ENCODE measurements at regions not wholly inside any gene's neighbourhood (a gene's known extent, or its start where the extent isn't known, plus 50 kb on each side); places are given as distances from the start of the nearest gene placed in this dataset.

- H3K23me2 ChIP-seq (ENCODE audit: low read depth, low read length): no peaks in the 10 kb centered on the region
- no peak overlapping the region for H4K5ac ChIP-seq (ENCODE audit: insufficient read length, low read depth, low read length)
- no peak overlapping the region for H3K18ac ChIP-seq (ENCODE audit: extremely low read depth, low read length)
- no peak overlapping the region for H3K9ac ChIP-seq (replicated peaks in 1 of 4; ENCODE audit: extremely low read depth in 1 of 4, low read depth in 3 of 4, low read length in 3 of 4)
- no peak overlapping the region for H3K14ac ChIP-seq (ENCODE audit: insufficient read length)
- no peak overlapping the region for H3K4ac ChIP-seq (replicated peaks; ENCODE audit: insufficient read length, low read depth, low read length)
- no peak overlapping the region for H3K23ac ChIP-seq (ENCODE audit: insufficient read length)
- H3K27ac ChIP-seq (ENCODE audit: low read depth, low read length): no peak overlapping the region
- FAIRE-seq: no peak
- no peak overlapping the region for H2AK5ac ChIP-seq (ENCODE audit: low read depth, low read length)
- POLR2A ChIA-PET (ENCODE audit: partially characterized antibody): no interaction called here
- H2BK120ac ChIP-seq (replicated peaks; ENCODE audit: low read depth, low read length): no peak overlapping the region
- no peak overlapping the region for H2BK15ac ChIP-seq (ENCODE audit: low read length)
- H2BK12ac ChIP-seq (ENCODE audit: low read depth, low read length): no peak overlapping the region
- H3K4me1 ChIP-seq (replicated peaks in 1 of 4; ENCODE audit: control insufficient read depth in 3 of 4, insufficient read depth in 4 of 4, low read length in 3 of 4): no peaks in the 10 kb centered on the region
- no peak overlapping the region for H3K4me3 ChIP-seq (ENCODE audit: extremely low read depth in 1 of 4, insufficient read depth in 2 of 4, low read depth in 3 of 4, low read length in 4 of 4)
- H3K9me3 ChIP-seq (ENCODE audit: insufficient read depth in 2 of 2, low read depth in 1 of 2, low read length in 1 of 2): peaks cover 11 to 15% of the 10 kb centered on the region in 2 experiments; a peak in 3 of 4 replicates
- H4K20me1 ChIP-seq (replicated peaks in 1 of 2; ENCODE audit: control insufficient read depth in 1 of 2, insufficient read depth in 2 of 2, low read length in 2 of 2): no peaks in the 10 kb centered on the region
- H3K56ac ChIP-seq (replicated peaks; ENCODE audit: insufficient read length, low read depth, low read length): no peak overlapping the region
- H3K36me3 ChIP-seq (ENCODE audit: control insufficient read depth in 2 of 4, insufficient read depth in 4 of 4, low read length in 3 of 4): no peaks in the 10 kb centered on the region
- CTCF ChIA-PET (ENCODE audit: partially characterized antibody): no interaction called here
- H4K91ac ChIP-seq (replicated peaks; ENCODE audit: insufficient read length, low read length): no peak overlapping the region
- 88% methylated on average over 2 of the region's 2 CpGs; no CpG with 5 or more reads in 1 of the 2 experiments for WGBS, 2 experiments (ENCODE audit: extremely low coverage in 1 of 2, insufficient coverage in 1 of 2, insufficient read length in 1 of 2, insufficient replicate concordance in 2 of 2, low coverage in 1 of 2, low lambda C conversion rate in 2 of 2, missing lambda C conversion rate in 1 of 2)
- H4K8ac ChIP-seq (ENCODE audit: extremely low read depth, insufficient read depth, low read length): no peak overlapping the region
- no peak overlapping the region for H2AFZ ChIP-seq (ENCODE audit: low read length)
- H3K27me3 ChIP-seq (replicated peaks in 1 of 4; ENCODE audit: control insufficient read depth in 3 of 4, extremely low read depth in 1 of 4, insufficient read depth in 3 of 4, low read length in 3 of 4): no peaks in the 10 kb centered on the region
- no peak overlapping the region for H2BK5ac ChIP-seq (ENCODE audit: low read depth, low read length)
- DNase-seq (ENCODE audit: low read depth in 1 of 2, low spot score in 2 of 2): no peak
- no peaks in the 10 kb centered on the region for H3K79me2 ChIP-seq (ENCODE audit: control insufficient read depth in 1 of 2, insufficient read depth in 2 of 2, low read length in 2 of 2)
- no peak overlapping the region for H3K4me2 ChIP-seq (ENCODE audit: insufficient read depth in 1 of 2, low read depth in 2 of 2, low read length in 2 of 2)
- no peaks in the 10 kb centered on the region for H3K79me1 ChIP-seq (ENCODE audit: low read depth, low read length)
- no peak overlapping the region for H2BK20ac ChIP-seq (ENCODE audit: low read length)
- TF ChIP-seq SIN3A (conservative IDR thresholded peaks at IDR 0.05 in 1 of 2, IDR thresholded peaks at IDR 0.05 in 1 of 2; ENCODE audit: low read depth in 1 of 2, low read length in 2 of 2) (no peak), RXRA (IDR thresholded peaks at IDR 0.05; ENCODE audit: insufficient read depth, low read depth, low read length) (no peak), HDAC2 (IDR thresholded peaks at IDR 0.05; ENCODE audit: borderline replicate concordance in 1 of 2, low read depth in 2 of 2, low read length in 2 of 2) (no peak), CBX8 (IDR thresholded peaks at IDR 0.05; ENCODE audit: borderline replicate concordance, low read depth, low read length) (no peak), JUND (IDR thresholded peaks at IDR 0.05; ENCODE audit: low read length) (no peak), ATF3 (IDR thresholded peaks at IDR 0.05; ENCODE audit: insufficient read depth, low read depth, low read length) (no peak), SIX5 (IDR thresholded peaks at IDR 0.05; ENCODE audit: low read depth, low read length) (no peak), CHD1 (IDR thresholded peaks at IDR 0.05; ENCODE audit: low read depth, low read length) (no peak), GABPA (IDR thresholded peaks at IDR 0.05; ENCODE audit: borderline replicate concordance, insufficient read depth, low read length) (no peak), CBX5 (IDR thresholded peaks at IDR 0.05; ENCODE audit: low read depth, low read length) (no peak), E2F6 (IDR thresholded peaks at IDR 0.05) (no peak), GTF2F1 (IDR thresholded peaks at IDR 0.05; ENCODE audit: borderline replicate concordance, low read depth, low read length) (no peak), POLR2AphosphoS5 (IDR thresholded peaks at IDR 0.05; ENCODE audit: low read depth, low read length) (no peak), ASH2L (IDR thresholded peaks at IDR 0.05; ENCODE audit: low read length) (no peak)
Observed at GRCh38 chr11:80569832-80570231, 1129.0 kb upstream of the TENM4 start.

All from H1 (cell line).